ENCODE measurements at regions not wholly inside any gene's neighbourhood (a gene's known extent, or its start where the extent isn't known, plus 50 kb on each side); places are given as distances from the start of the nearest gene placed in this dataset.

GRCh38 chr3:18483226-18483625 lies 58.1 kb upstream of the SATB1 start:
- WGBS: 94% methylated on average over 3 of the region's 3 CpGs
- peaks cover 4% of the 10 kb centered on the region in 2 donors for H3K36me3 ChIP-seq (ENCODE audit: control insufficient read depth in 2 of 2, insufficient read depth in 2 of 2, low read length in 1 of 2)
- no peaks in the 10 kb centered on the region for H3K27me3 ChIP-seq (ENCODE audit: control insufficient read depth in 2 of 2, insufficient read depth in 1 of 2, low read length in 1 of 2)
- DNase-seq (ENCODE audit: low read depth in 6 of 9, low spot score in 9 of 9): no peak
- peaks cover 3 to 4% of the 10 kb centered on the region in 2 donors for H3K4me1 ChIP-seq (ENCODE audit: control insufficient read depth in 2 of 2, insufficient read depth in 2 of 2, low read length in 2 of 2)
- no peaks in the 10 kb centered on the region for H3K9me3 ChIP-seq (ENCODE audit: control insufficient read depth in 2 of 2, insufficient read depth in 1 of 2, low read length in 1 of 2)
- H3K27ac ChIP-seq (ENCODE audit: low read depth in 1 of 2, low read length in 1 of 2): no peak overlapping the region
- H3K4me3 ChIP-seq (ENCODE audit: low read length in 2 of 2): no peak overlapping the region

GRCh38 chr3:18481946-18482548 lies 56.9 kb upstream of the SATB1 start:
- no peak overlapping the region for H3K27ac ChIP-seq (ENCODE audit: low read depth in 1 of 2, low read length in 1 of 2)
- no peak for DNase-seq (ENCODE audit: low read depth in 6 of 9, low spot score in 9 of 9)
- H3K27me3 ChIP-seq (ENCODE audit: control insufficient read depth in 2 of 2, insufficient read depth in 1 of 2, low read length in 1 of 2): no peaks in the 10 kb centered on the region
- no peak overlapping the region for H3K4me3 ChIP-seq (ENCODE audit: low read length in 2 of 2)
- H3K36me3 ChIP-seq (ENCODE audit: control insufficient read depth in 2 of 2, insufficient read depth in 2 of 2, low read length in 1 of 2): peaks cover 4 to 6% of the 10 kb centered on the region in 2 donors
- H3K9me3 ChIP-seq (ENCODE audit: control insufficient read depth in 2 of 2, insufficient read depth in 1 of 2, low read length in 1 of 2): no peaks in the 10 kb centered on the region
- 91% methylated on average over 4 of the region's 4 CpGs for WGBS
- H3K4me1 ChIP-seq (ENCODE audit: control insufficient read depth in 2 of 2, insufficient read depth in 2 of 2, low read length in 2 of 2): peaks cover 3 to 4% of the 10 kb centered on the region in 2 donors

GRCh38 chr3:18477620-18478019 lies 52.5 kb upstream of the SATB1 start:
- Histone ChIP-seq H3K4me1 (ENCODE audit: control insufficient read depth in 2 of 2, insufficient read depth in 2 of 2, low read length in 2 of 2) (peaks cover 3 to 4% of the 10 kb centered on the region in 2 donors), H3K4me3 (ENCODE audit: low read length in 2 of 2) (no peak overlapping the region), H3K9me3 (ENCODE audit: control insufficient read depth in 2 of 2, insufficient read depth in 1 of 2, low read length in 1 of 2) (no peaks in the 10 kb centered on the region), H3K27me3 (ENCODE audit: control insufficient read depth in 2 of 2, insufficient read depth in 1 of 2, low read length in 1 of 2) (no peaks in the 10 kb centered on the region), H3K27ac (ENCODE audit: low read depth in 1 of 2, low read length in 1 of 2) (no peak overlapping the region), H3K36me3 (ENCODE audit: control insufficient read depth in 2 of 2, insufficient read depth in 2 of 2, low read length in 1 of 2) (peaks cover 10 to 21% of the 10 kb centered on the region in 2 donors)
- DNase-seq (ENCODE audit: low read depth in 6 of 9, low spot score in 9 of 9): no peak
- WGBS: 71% methylated on average over 4 of the region's 4 CpGs

All from thymus (tissue), 11 donors.